PC-9 (cell line): ENCODE measurements at regions not wholly inside any gene's neighbourhood (a gene's known extent, or its start where the extent isn't known, plus 50 kb on each side); places are given as distances from the start of the nearest gene placed in this dataset.

ENCODE experiments used
- BruUV-seq: library from RNA; stranded (reverse); fragments of 400-500 nt; replicated peaks from 2 replicates; lab custom pipeline; 2021; lab: Mats Ljungman, UMichigan
- CTCF ChIA-PET: fragments of 300-600 bp; sonication (Branson Sonifier 250); formaldehyde crosslinking; loops from one replicate; lab custom pipeline; 2022; ENCODE audit warnings: antibody characterized with exemption; lab: Charles Lee
- POLR2A ChIA-PET: fragments of 300-600 bp; sonication (Branson Sonifier 250); formaldehyde crosslinking; loops from one replicate; lab custom pipeline; 2022; ENCODE audit warnings: antibody characterized with exemption; ENCODE audit not compliant: unreplicated experiment; lab: Charles Lee
- DNase-seq, 2 experiments: peaks; one replicate each; pipeline versions ENCODE4 v3.0.0 to v3.0.0-alpha.2; 2015 to 2022; ENCODE audit warnings: mixed read lengths in 1 of 2
- H2AFZ ChIP-seq: fragments of 200-600 bp; sonication (generic); 2 replicates; pipeline ENCODE4 v1.8.1; 2017; ENCODE audit warnings: antibody characterized with exemption
- H3F3A ChIP-seq: fragments of 200-600 bp; sonication (generic); 2 replicates; pipeline ENCODE4 v1.8.1; 2017; ENCODE audit warnings: antibody characterized with exemption, mild to moderate bottlenecking, low read depth; ENCODE audit not compliant: insufficient read depth
- H3K27ac ChIP-seq: fragments of 200-600 bp; sonication (generic); 2 replicates; pipeline ENCODE4 v1.6.1; 2016; ENCODE audit warnings: mixed run types
- H3K27me3 ChIP-seq: fragments of 200-600 bp; sonication (generic); 2 replicates; pipeline ENCODE4 v1.6.1; 2016; ENCODE audit warnings: low read depth, mixed run types; ENCODE audit not compliant: insufficient read depth
- H3K36me3 ChIP-seq: fragments of 200-600 bp; sonication (generic); 2 replicates; pipeline ENCODE4 v1.6.1; 2016; ENCODE audit warnings: low read depth, mixed run types
- H3K4me1 ChIP-seq: fragments of 200-600 bp; sonication (generic); replicated peaks from 2 replicates; pipeline ENCODE4 v1.6.1; 2016; ENCODE audit warnings: mixed run types; ENCODE audit not compliant: insufficient read depth
- H3K4me2 ChIP-seq: fragments of 200-600 bp; sonication (generic); 2 replicates; pipeline ENCODE4 v1.6.1; 2017; ENCODE audit warnings: mixed run types
- H3K4me3 ChIP-seq: fragments of 200-600 bp; sonication (generic); 2 replicates; pipeline ENCODE4 v1.6.1; 2016; ENCODE audit warnings: mixed run types
- H3K79me2 ChIP-seq: fragments of 200-600 bp; sonication (generic); 2 replicates; pipeline ENCODE4 v1.6.1; 2017; ENCODE audit warnings: low read depth, mixed run types
- H3K9me2 ChIP-seq: fragments of 200-600 bp; sonication (generic); 2 replicates; pipeline ENCODE4 v1.8.1; 2017; ENCODE audit warnings: mild to moderate bottlenecking; ENCODE audit not compliant: insufficient read depth
- H3K9me3 ChIP-seq: fragments of 200-600 bp; sonication (generic); 2 replicates; pipeline ENCODE4 v1.8.1; 2016; ENCODE audit warnings: low read depth; ENCODE audit not compliant: insufficient read depth
- H4K20me1 ChIP-seq: fragments of 200-600 bp; sonication (generic); 2 replicates; pipeline ENCODE4 v1.8.1; 2017; ENCODE audit not compliant: insufficient read depth
- CTCF ChIP-seq: fragments of 200-600 bp; sonication (generic); conservative IDR thresholded peaks from 2 replicates; pipeline ENCODE4 v1.6.1; 2017; ENCODE audit warnings: mixed run types, antibody characterized with exemption, mild to moderate bottlenecking, moderate library complexity
- EZH2 ChIP-seq: fragments of 200-600 bp; sonication (generic); IDR thresholded peaks from 2 replicates; pipeline ENCODE4 v1.8.0; 2017; ENCODE audit warnings: antibody characterized with exemption, low read depth
- intact Hi-C: fragments of 100-400 bp; cut with micrococcal nuclease; formaldehyde crosslinking; loops from one replicate; pipeline ENCODE4 v1.10.0; 2022; ENCODE audit not compliant: unreplicated experiment

DNA sequence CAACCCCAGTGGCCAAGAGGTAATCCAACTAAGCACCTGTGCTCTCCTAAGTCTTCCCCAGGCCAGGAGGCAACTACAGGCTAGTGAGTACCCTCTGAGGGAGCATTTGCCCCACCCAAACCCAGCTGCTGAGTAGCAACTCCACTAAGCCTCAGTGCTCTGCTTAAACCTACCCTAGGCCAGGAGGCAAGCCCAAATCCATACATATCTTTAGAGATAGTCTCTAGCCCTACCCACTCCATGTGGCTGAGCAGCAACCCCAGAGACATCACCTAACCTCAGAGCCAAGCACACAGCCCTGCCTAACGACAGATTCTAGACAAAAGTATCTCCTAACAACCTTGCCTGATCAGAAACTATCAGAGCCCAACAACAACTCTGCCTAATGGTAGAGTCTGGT is 132.8 kb upstream of the TTC14 start:
- no peaks in the 10 kb centered on the region for H3K27me3 ChIP-seq
- CTCF ChIA-PET = no interaction called here
- TF ChIP-seq CTCF = no peak
- TF ChIP-seq EZH2 = no peak
- POLR2A ChIA-PET = no interaction called here
- DNase-seq = no peak
- H3K36me3 ChIP-seq = no peaks in the 10 kb centered on the region
- no peak overlapping the region for H3K27ac ChIP-seq
- H3F3A ChIP-seq = no peaks in the 10 kb centered on the region
- BruUV-seq = no TSS peak
- no peak overlapping the region for H2AFZ ChIP-seq
- intact Hi-C loops = no loop called here
- no peaks in the 10 kb centered on the region for H3K9me3 ChIP-seq
- H4K20me1 ChIP-seq = no peaks in the 10 kb centered on the region
- H3K4me1 ChIP-seq = no peaks in the 10 kb centered on the region
- H3K79me2 ChIP-seq = no peaks in the 10 kb centered on the region
- H3K4me2 ChIP-seq = no peak overlapping the region
- H3K4me3 ChIP-seq = no peak overlapping the region
- no peaks in the 10 kb centered on the region for H3K9me2 ChIP-seq

DNA sequence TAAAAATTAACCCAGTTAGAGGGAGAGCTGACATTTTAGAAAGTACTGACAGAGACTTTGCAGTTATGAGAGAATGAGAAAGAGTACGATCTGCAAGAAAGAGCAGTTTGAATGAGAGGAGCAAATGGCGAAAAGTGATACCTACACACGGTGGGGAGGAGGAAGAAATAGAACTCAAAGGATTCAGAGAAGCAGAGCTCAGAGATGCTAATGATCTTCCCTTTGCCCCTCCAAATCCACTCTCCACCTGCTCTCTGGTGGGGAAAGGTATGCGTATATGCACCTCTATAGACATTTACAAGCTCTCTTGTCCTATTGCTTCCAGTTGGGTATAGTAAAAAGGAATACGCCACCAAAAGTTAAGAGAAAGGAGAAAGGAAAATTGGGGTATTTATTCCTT is 123.3 kb upstream of the TTC14 start:
- CTCF ChIA-PET = interaction anchor here (0.7 kb wide), 1 partner anchor 146 kb away, joined by 3 read pairs; no protein-coding TSS in a partner anchor
- intact Hi-C loops = no loop called here
- DNase-seq = no peak

DNA sequence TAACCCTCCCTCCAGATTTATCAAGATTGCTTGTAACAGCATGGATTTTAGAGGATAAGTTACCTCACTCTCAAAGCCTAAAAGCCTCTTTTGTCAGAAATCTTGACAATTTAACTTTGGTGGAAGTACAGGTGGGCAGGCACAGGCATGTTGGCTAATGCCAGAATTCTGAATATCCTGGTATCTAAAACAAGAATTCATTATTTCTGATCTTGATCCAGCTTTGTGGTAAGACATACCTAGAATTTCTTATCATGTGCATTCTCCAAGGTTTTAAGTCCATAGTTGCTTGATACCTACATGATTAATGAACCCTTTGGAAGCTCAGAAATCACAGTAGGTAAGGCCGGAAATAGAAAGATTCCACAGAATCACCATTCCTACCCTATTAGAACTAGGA is 109.9 kb upstream of the TTC14 start:
- Histone ChIP-seq H3K27me3 (no peaks in the 10 kb centered on the region), H3K9me2 (no peaks in the 10 kb centered on the region), H3K79me2 (no peaks in the 10 kb centered on the region), H3K4me3 (no peak overlapping the region), H4K20me1 (no peaks in the 10 kb centered on the region), H3K4me1 (no peaks in the 10 kb centered on the region), H3K36me3 (no peaks in the 10 kb centered on the region), H2AFZ (no peak overlapping the region), H3K27ac (no peak overlapping the region), H3F3A (no peaks in the 10 kb centered on the region), H3K4me2 (no peak overlapping the region), H3K9me3 (no peaks in the 10 kb centered on the region)
- no peak for TF ChIP-seq CTCF
- no peak for TF ChIP-seq EZH2
- no TSS peak for BruUV-seq
- ChIA-PET POLR2A (no interaction called here), CTCF (no interaction called here)
- DNase-seq = no peak
- intact Hi-C loops = no loop called here

More for the DNA sequence above, 123.3 kb upstream of the TTC14 start:
- Histone ChIP-seq H3K27ac (no peak overlapping the region), H4K20me1 (no peaks in the 10 kb centered on the region), H3K9me3 (no peaks in the 10 kb centered on the region), H3K9me2 (no peaks in the 10 kb centered on the region), H3K4me2 (no peak overlapping the region), H3K27me3 (no peaks in the 10 kb centered on the region), H3K4me3 (no peak overlapping the region), H3K36me3 (no peaks in the 10 kb centered on the region), H3K79me2 (no peaks in the 10 kb centered on the region), H2AFZ (no peak overlapping the region), H3F3A (no peaks in the 10 kb centered on the region), H3K4me1 (no peaks in the 10 kb centered on the region)
- POLR2A ChIA-PET = no interaction called here
- BruUV-seq = no TSS peak
- TF ChIP-seq CTCF = no peak
- no peak for TF ChIP-seq EZH2
